Umbilical cord (tissue), 1 donor: ENCODE measurements at regions not wholly inside any gene's neighbourhood (a gene's known extent, or its start where the extent isn't known, plus 50 kb on each side); places are given as distances from the start of the nearest gene placed in this dataset.

ENCODE experiments used
- DNase-seq: peaks from one replicate; pipeline ENCODE4 v3.0.0-alpha.2; 2015; ENCODE audit warnings: low spot score

DNA sequence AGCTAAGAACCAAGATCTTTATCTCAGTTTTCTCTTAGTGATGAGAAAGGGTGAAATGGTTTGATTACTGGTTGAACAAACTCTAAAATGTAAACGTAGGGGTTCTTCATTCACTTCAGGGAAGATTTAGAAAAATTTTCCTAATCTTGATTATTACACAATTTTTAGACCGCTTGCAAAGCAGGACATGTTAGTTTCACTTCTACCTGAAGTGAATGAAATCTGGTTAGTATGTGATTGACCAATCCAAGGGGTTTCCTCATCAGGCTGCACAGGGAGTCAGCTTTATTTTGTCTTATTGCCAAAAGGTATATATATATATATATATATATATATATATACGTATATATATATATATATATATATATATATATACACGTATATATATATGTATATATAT, 740.4 kb downstream of the TUSC7 start:
- DNase-seq: no peak

DNA sequence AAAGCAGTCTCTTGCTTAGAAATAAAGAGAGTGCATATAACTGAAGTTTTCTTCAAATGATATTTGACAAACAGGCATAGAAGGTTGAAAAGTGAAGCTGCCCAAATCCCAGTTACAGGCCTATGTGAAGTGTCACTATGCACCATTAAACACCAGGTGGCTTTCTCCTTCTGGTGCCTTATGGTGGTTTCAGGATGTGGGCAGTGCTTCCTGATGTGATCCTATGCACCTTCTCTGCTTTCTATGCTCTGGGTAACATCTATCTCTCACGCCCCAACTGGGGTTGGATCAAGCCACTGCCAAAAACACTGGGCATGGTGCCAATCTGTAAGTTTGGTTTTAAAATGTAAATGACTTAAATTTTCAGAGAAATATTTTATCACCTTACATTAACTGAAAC, 744.7 kb downstream of the TUSC7 start:
- no peak for DNase-seq

DNA sequence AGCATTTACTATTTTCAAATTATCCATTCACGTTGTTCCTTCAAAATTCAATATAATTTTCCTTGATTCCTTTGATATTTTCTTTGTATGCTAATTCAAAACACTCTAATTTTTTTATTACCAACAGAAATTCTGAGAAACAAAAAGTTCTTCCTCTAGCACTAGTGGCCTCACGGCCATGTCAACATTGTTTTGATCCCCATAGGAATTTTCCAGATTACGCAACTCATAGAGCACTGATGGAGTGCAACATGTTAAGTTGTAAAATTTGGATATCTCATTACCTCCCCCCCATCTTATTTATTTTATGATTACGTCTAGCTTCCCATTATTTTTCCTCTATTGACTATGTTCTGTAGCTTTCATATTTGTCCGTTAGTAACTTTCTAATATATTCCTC, 745.3 kb downstream of the TUSC7 start:
- no peak for DNase-seq

DNA sequence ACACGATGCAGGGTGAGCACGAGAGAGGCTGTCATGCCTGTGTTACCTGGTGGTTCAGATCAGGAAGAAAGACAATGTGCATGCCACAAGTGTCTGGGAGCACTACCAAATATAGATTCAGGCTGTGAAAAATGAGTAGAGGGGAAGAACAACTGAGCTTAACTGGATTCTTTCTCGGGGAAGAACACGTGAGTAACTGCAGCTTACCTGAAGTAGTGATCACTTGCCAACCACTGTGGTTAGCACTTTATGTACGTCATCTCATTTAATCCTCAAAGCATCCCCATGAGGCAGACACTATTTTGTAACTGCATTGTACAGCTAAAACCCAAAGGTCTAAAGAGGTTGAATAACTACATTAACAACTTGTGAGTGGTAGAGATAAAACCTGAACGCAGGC, 746.2 kb downstream of the TUSC7 start:
- no peak for DNase-seq

DNA sequence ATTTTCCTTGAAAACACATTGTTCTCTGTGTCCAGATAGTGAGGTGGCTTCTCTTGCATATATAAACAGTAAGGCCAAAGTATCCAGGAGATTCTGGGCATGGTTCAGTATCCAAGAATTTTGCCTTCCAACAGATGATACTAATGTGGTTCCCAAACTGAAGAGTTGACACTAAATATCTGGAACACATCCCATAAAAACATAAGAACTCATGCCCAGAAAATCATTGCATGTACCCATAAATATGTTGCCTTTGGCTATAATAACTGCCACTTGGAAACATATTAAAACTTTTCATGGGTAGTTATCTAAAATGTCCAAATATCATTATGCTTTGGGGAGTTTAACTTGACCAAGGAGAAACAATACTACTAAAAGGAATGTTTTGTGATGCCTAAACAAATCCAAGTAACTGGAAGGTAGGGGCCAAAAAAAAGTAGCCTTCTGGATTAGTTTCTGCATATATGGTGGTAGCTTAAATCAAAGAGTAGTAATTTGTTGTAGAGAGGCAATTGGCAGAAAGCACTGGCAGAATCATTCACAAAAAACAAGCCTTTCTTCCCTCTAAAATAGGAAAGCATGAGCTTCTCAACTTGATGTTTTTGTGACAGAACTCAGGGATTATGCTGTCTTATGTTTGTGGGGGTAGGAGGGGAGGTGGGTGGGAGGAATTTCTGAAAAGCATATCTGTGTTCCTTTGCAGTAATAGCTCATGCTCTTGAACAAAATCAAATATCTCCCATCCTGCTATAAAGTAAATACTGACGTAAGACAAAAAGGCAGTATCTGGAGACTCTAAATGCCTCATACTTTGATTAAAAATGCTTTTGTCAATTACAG, 753.9 kb downstream of the TUSC7 start:
- DNase-seq: no peak

DNA sequence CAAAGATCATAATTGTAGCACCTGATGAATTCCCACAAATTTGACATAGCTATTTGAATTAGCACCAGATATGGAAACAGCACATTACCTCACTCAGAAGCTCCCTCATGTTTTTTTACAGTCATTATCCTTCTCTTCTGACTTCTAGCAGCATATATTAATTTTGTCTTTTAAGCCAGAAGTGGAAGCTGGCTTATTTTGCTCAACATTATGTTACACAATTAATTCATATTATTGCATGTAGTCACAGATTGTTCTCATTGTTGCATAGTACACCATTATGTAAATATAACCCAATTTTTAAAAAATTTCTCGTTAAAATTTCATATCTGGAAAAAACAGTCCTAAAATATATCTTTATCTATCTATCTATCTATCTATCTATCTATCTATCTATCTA, 762.3 kb downstream of the TUSC7 start:
- DNase-seq: no peak

DNA sequence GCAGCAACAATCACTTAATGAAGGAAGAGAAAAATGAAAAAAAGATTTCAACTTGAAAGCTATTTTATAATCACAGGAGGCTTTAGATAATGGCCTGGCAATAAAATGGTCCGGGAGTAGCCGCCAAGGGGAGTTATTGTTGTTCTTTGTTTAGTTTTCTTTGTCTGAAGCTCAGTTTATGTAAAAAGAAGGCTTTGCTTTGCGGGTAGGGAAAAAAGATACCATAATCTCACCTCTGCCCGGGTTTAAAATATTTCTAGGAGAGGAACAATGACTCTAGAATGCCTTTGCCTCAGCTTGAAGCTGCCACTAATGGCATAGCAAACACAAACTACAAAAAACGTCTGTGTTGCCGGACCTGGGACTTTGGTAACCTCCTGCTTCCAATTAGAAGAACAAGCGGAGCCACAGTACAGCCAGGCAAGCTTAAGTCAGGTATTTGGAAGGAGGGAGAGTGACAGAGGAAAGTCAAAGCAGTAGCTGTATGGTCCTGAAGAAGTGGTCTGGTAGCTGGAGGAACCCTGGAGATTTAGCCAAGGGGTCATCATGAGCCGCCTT, 764.5 kb downstream of the TUSC7 start:
- DNase-seq: no peak

DNA sequence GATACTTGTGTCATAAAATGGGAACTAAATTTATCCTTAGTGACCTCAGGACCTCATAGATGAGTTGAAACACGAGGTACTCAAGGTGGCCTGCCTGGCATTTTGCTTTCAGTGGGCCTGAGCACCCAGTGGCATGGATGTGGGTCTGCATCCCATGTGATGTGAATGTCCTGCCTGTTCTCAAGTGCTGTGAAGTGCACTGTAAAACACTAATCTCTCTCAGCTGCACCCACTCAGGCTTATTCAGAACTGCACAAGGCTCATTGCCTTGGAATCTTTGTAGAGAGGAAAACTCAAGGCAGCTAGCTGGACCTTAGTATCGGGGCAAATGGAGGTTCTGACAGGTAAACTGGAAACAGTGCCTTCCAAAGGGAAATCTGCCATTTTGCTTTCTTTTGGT, 767.0 kb downstream of the TUSC7 start:
- DNase-seq: no peak

DNA sequence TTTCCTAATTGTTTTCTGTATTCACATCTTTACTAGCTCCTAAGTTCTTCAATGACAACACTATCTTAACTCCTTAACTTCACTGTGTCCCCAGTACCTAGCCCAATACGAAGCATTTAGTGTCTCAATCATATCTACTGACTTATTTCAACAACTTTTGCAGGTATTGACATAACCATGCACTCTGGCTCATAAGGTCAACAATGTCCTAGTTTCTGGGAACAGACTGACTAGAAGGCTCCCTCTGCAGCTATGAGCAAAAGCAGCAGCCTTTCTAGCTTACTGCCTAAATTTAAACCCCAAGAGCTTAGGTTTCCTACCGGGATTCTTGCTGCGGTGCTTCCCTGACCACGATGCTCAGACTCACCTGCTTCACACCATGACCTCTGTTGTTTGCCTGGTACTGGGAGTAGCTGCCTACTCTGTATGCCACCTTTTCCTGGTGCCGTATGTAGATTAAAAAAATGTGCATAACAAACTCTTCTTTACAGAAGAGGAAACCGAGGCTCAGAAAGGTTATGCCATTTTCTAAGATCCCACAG, 767.7 kb downstream of the TUSC7 start:
- no peak for DNase-seq

DNA sequence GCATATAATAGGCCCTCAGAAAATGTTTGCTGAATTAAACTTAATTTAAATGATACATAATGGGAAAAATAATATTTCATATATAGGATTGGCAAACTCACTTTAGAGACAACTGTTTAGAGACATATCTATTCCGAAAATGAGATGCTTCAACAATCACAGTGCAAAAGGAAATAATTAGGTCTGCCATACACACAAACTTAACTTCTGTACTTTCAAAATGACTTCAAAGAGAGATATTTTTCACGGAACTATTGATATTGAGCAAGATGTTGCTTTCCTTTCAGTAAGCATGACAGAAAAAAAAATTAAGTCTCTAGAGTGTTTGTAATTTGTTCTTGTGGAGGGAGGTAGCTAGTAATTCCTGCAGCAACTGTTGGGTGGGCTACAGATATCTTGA, 769.5 kb downstream of the TUSC7 start:
- no peak for DNase-seq

DNA sequence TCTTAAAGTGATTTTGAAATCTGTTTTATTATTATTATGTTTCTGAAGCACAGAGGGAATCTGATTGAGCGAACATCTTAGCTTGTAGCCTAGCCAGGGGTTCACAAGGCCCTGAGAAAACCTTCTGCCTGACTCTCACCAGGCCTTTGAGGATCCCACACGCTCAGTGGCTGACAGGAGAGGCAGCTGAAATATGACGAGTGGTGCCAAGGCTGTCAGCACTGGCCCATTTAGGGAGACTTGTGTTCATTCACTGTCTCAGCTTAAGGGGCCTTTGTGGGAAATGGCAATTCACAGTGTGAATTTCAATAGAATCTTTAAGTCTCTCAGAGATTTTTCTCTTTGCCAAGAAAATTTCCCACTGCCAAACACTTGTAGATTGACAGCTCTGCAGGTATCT, 770.9 kb downstream of the TUSC7 start:
- no peak for DNase-seq

DNA sequence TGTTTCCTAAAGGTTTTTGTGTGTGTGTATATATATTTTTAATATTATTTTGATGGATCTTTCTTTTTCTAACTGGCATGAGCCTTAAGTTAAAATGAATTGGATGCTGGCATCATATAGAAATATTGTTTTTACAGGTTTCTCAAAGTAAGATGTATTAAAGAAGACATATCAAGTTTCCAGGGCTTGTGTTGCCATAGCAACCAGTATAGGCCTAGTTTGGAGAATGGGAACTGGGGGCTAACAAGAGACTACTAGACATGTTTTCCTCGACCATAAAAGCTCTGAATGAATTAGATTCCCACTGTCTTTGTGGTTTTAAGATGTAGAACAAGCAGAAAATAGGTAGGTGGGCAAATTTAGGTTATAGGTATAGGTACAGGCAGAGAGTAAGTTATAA, 771.4 kb downstream of the TUSC7 start:
- DNase-seq: no peak

DNA sequence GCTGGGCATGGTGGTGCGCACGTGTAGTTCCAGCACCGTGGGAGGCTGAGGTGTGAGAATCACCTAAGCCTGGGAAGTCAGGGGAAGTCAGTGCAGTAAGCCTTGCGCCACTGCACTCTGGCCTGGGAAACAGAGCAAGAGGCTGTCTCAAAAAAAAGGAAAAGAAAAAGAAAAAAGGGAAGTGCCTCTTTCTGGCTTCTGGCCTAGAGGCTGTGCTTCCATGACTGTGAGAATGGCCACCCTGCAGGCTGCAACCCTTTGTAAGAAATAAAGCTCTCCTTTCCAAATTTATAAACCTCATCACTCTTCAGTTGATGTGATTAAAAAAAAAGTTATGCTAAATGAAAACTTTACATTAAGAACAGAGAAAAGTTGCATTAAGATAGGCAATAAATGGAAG, 774.3 kb downstream of the TUSC7 start:
- DNase-seq: no peak

DNA sequence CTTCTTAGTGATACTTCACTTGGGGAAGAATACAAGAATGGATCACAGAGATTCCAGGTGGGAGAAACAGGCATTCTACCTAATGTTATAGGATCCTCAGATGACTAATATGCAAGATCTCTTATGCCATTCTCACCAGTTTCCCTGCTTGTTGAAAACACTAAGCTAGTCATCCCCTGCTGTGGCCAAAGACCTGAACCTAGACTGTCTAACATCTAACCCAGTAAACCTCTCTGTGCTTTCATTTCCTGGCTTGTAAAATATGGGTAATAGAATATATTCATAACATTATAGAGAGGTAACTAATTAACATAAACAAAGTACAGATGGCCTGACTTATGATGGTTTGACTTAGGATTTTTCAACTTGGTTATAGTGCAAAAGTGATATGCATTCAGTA, 776.3 kb downstream of the TUSC7 start:
- no peak for DNase-seq

DNA sequence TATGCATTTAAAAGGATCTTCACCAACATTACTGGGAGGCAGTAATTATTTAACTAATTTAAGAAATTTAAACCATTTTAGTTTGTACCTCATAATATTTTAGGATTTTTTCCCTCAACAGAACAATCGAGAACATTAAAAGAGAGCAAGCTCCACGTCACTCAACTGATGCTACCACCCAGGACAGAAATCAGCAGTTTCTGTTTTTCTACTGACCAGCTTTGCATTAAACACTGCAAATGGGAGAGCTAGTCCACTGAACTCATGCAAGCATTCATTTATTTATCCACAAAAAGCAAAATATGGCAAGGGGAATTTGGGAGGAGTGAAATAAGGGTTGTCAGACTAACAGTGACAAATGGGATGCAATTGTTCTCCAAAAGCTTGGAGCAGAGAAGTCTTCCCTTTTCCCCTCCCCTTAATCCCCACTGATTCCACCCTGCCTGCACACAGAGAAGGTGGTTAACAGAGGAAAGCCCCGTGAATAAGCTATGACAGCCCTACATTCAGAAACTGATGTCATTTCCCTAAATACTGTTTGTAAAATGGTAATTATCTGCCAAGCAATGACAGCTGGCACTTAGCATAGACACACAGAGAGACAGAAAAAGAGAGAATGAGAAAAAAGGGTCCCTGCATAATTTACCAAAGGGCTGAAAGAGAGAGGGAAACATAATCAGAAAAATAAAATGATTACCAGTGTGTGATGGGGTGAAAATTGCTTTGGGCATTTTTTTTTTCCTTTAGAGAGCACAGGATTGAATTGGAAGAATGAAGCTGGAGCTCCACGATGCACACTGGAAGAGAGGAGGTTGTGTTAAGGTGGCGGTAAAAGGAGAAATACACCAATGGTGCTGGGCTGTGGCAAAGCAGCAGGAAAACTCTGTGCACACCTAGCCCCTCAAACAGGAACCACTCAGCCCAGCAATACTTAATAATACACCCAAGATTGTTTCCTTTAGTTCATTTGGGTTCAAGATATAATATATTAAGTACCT, 777.4 kb downstream of the TUSC7 start:
- no peak for DNase-seq

DNA sequence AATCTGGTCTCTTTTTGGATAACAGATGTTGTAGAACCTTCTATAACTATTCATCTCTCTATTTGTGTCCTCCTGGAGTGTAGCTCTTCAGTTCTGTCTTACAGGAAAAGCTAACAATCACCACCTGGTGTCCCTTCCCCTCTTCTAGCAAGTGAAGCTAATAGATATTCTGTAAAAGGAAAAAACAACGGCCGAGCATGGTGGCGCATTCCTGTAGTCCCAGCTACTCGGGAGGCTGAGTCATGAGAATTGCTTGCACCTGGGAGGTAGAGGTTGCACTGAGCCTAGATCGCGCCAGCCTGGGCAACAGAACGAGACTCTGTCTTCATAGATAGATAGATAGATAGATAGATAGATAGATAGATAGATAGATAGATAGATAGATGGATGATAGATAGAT, 779.4 kb downstream of the TUSC7 start:
- no peak for DNase-seq

DNA sequence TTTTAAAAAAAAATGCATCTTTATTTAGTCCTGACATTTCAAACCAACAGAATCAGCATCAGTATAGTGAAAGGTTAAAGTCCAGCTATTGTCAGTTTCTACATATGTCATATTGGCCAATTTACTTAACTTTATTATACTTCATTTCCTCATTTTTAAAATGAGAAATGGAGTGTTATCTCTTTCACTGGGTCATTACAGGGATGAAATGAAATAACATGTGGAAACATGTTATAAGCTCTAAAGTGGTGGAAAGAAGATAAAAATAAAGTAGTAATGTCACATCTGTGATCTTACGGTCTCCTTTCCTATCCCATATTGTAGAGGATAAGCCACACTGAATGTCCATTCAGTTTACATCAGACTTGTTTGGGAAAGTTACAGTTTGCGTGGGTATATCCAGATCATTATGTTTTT, 780.1 kb downstream of the TUSC7 start:
- no peak for DNase-seq

DNA sequence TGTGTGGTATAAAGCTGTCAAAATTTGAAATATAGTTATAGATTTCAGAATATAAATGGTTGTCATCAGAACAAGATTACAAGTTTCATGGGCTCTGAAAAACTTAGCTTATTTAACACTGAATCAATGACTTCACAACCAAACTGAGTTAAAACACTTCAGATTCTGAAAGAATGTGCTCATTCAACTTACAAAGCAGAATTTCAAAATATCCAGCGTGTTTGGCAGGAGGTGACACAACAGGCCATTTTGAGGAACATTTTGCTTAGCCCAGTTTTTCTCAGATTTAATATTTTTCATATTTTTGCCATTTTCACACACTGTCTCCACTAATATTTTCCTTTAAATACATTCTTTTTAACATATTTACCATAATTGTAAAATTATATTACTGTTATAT, 781.1 kb downstream of the TUSC7 start:
- no peak for DNase-seq

DNA sequence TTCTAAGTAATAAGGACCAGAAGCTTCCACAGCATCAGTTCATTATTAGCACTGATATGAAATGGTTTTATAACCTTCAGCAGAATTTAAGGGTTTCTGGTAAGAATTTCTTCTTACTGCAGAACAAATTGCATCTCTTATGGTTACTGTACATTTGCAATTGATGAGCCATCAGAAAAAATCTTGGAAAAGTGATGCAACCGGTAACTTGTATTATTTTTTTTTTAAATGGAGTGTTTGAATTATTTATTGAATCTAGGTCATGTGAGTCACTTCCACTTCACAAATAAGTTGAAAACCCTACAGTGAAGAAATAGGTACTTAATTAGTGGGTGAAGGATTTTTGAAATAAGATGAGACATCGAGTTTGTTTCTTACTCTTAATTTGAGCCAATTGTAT, 786.0 kb downstream of the TUSC7 start:
- DNase-seq: no peak

DNA sequence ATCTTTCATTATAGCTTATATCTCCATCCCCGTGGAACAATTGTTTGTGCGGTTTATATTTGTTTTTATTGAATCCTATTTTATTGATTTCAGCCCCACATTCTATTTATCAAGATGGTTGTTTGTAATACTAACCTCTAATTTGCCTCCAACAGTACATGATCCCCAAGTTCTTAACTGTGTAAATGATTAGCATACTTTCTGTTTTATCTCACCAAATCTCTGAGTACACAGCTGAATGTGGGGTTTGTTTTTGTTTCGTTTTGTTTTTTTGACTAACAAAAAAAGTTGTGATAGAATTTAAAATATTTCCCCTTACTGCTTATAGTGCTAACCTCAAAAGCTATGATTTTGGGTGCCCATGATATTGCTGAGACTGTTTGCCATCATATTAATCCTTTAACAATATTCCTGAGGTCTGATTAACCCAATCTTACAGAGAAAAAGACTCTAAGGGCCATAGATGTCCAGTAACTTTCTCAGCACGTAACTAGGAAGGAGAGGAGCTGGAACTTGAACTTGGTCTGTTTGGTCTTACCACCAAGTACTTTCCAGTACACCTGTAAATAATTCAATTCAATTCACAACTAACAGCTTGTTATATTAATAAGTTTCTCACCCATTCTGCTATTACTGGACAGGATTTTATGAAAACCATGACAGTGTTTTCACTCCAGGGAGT, 789.8 kb downstream of the TUSC7 start:
- no peak for DNase-seq

DNA sequence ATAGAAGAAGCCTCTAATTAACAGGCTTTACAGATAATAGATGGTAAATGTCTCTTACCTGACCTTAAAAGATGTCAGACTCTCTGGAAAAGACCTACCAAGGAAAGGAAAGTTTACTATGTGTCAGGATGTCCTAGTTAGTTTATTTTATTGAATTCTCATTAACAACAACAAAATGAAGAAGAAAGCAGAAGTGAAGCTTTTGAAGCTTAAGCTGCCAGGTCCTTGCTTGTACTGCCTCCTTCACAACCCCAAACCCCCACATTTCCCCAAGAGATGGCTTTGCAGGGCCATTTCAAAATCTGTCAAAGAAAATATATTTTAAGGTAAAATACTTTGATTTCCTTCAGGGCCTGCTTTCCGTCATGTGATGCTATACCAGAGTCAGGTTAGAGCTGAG, 798.4 kb downstream of the TUSC7 start:
- DNase-seq: no peak

DNA sequence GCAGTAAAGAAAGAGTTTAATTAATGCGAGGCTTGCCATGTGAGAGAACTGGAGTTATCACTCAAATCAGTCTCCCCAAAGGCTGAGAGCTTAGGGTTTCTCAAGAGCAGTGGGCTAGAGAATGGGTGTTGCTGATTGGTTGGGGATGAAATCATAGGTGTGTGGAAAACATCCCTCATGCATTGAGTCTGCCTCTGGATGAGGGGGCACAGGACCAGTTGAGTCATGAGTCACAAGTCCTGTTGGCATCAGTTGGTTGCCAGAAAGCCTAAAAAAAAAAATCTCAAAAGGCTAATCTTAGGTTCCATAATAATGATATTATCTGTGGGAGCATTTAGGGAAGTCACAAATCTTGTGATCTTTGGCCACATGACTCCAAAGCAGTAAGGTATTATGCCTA, 800.3 kb downstream of the TUSC7 start:
- DNase-seq: no peak
